ENCODE measurements at regions not wholly inside any gene's neighbourhood (a gene's known extent, or its start where the extent isn't known, plus 50 kb on each side); places are given as distances from the start of the nearest gene placed in this dataset.

DNA sequence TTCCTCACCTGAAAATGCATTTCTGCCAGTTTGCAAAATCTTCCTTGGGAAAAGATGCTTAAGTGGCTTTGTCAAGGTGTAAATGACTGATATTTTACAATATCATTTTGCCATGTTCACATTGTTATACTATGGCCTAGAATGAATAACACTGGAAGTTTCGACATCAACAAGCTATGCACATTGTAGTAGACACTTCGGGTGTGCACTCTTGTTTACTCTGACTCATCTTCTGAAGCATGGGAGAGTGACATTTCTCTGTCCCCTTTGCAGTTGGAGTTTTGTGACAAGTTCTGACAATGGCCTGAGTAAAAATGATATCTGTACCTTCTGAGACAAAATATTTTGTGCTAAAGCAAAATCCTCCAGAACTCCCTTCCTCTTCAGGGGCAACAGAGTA lies 567.0 kb upstream of the RGMA start:
- Histone ChIP-seq H3K4me3 (ENCODE audit: low read depth, low read length) (no peak overlapping the region), H3K27ac (no peak overlapping the region), H3K36me3 (no peaks in the 10 kb centered on the region), H3K9me3 (ENCODE audit: severe bottlenecking) (no peaks in the 10 kb centered on the region), H3K27me3 (ENCODE audit: insufficient read depth, low read depth, severe bottlenecking) (peaks cover 58% of the 10 kb centered on the region)
- TF ChIP-seq, protein P1, sequence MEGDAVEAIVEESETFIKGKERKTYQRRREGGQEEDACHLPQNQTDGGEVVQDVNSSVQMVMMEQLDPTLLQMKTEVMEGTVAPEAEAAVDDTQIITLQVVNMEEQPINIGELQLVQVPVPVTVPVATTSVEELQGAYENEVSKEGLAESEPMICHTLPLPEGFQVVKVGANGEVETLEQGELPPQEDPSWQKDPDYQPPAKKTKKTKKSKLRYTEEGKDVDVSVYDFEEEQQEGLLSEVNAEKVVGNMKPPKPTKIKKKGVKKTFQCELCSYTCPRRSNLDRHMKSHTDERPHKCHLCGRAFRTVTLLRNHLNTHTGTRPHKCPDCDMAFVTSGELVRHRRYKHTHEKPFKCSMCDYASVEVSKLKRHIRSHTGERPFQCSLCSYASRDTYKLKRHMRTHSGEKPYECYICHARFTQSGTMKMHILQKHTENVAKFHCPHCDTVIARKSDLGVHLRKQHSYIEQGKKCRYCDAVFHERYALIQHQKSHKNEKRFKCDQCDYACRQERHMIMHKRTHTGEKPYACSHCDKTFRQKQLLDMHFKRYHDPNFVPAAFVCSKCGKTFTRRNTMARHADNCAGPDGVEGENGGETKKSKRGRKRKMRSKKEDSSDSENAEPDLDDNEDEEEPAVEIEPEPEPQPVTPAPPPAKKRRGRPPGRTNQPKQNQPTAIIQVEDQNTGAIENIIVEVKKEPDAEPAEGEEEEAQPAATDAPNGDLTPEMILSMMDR (IDR thresholded peaks at IDR 0.05; ENCODE audit: low read depth, low read length): no peak
- no peak for DNase-seq

DNA sequence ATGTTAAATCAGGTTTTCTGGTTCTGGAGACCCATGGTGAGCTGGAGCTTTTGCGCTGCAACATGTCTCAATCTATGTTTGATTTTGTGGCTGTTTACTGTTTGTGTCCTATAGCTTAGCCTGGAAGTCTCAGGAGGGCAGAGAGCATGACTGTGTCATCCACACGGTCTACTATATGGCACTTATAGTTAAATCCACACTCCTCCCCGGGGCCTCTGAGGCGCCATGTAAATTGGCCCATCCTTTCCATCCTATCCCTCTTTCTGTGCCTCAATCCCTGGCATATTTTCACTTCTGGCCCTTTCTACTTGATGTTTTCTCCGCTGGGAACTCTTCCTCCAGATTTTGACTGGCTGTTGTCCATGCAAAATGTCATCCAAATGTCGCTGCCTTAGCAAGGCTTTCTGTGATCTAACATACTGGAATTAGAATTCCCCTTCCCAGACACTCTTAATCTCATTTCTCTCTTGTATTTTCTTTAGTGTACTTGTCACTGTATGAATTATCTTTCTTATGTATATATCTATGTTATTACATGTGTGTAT lies 560.8 kb upstream of the RGMA start:
- no peaks in the 10 kb centered on the region for H3K36me3 ChIP-seq
- H3K9me3 ChIP-seq (ENCODE audit: severe bottlenecking): no peaks in the 10 kb centered on the region
- no peak for DNase-seq
- no peak overlapping the region for H3K27ac ChIP-seq
- peaks cover 70% of the 10 kb centered on the region for H3K27me3 ChIP-seq (ENCODE audit: insufficient read depth, low read depth, severe bottlenecking)
- no peak overlapping the region for H3K4me3 ChIP-seq (ENCODE audit: low read depth, low read length)
- TF ChIP-seq, protein P1 (IDR thresholded peaks at IDR 0.05; ENCODE audit: low read depth, low read length): no peak

DNA sequence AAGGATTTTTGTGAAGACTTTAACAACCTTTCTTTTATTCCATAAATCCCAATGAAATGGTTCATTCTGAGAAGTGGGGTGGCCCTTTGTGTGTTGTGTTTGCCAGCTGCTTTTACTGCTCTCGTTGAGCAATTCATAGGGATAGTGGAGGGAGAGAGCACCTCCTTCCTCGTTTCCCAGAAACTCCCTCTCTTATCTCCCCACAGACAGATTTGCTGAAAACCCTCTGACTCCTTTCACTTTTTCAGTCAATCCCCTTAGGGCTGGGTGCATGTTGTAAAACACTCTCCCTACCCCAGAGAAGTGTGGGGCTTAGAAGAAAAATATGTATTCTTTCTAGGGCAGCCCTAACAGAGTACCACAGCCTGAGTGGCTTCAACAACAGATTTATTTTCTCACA lies 557.2 kb upstream of the RGMA start:
- H3K4me3 ChIP-seq (ENCODE audit: low read depth, low read length): no peak overlapping the region
- H3K27ac ChIP-seq: no peak overlapping the region
- no peak for DNase-seq
- H3K9me3 ChIP-seq (ENCODE audit: severe bottlenecking): no peaks in the 10 kb centered on the region
- TF ChIP-seq, protein P1 (IDR thresholded peaks at IDR 0.05; ENCODE audit: low read depth, low read length): no peak
- H3K27me3 ChIP-seq (ENCODE audit: insufficient read depth, low read depth, severe bottlenecking): peaks cover 88% of the 10 kb centered on the region
- no peaks in the 10 kb centered on the region for H3K36me3 ChIP-seq

DNA sequence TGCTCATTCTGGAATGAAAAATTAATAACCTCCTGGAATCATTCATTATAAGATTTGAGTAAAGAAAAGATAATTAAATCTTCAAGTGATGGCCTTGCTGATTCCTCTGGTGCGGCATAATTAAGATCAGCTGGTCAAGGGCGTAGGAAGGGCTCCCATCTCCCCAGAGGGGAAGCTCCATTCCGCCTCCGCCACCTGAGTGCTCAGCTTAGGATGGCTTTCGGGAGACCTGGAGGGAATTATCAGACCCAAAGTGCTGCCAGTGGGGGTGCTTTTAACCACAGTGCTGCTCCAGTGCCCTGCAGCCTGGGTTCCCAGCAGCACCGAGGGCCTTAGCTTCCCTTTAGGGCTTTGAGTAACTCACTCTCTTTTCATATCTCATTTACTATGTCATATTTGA lies 556.6 kb upstream of the RGMA start:
- TF ChIP-seq, protein P1 (IDR thresholded peaks at IDR 0.05; ENCODE audit: low read depth, low read length): no peak
- no peaks in the 10 kb centered on the region for H3K36me3 ChIP-seq
- H3K9me3 ChIP-seq (ENCODE audit: severe bottlenecking): no peaks in the 10 kb centered on the region
- H3K4me3 ChIP-seq (ENCODE audit: low read depth, low read length): no peak overlapping the region
- no peak for DNase-seq
- no peak overlapping the region for H3K27ac ChIP-seq
- H3K27me3 ChIP-seq (ENCODE audit: insufficient read depth, low read depth, severe bottlenecking): peaks cover 85% of the 10 kb centered on the region

DNA sequence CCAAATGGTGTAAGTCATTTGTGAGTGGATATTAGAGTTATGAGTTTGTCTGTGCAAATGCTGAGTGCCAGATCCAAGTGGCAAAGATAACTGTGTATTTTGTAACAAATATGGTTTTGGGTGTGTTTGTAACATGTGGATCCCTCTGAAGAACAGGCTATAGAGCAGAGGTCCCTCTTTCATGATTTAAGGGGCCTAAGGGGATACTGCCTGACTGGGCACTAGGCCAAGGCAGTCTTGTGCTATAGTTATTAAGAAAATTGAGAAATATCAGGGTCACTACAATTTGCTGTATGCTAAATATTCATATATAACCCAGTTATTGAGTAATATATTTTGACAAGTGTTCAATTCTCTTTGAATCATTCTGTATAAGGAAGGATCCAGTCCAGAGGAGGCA lies 555.6 kb upstream of the RGMA start:
- DNase-seq: no peak
- no peaks in the 10 kb centered on the region for H3K36me3 ChIP-seq
- H3K9me3 ChIP-seq (ENCODE audit: severe bottlenecking): no peaks in the 10 kb centered on the region
- no peak overlapping the region for H3K27ac ChIP-seq
- H3K27me3 ChIP-seq (ENCODE audit: insufficient read depth, low read depth, severe bottlenecking): peaks cover 86% of the 10 kb centered on the region
- TF ChIP-seq, protein P1 (IDR thresholded peaks at IDR 0.05; ENCODE audit: low read depth, low read length): no peak
- no peak overlapping the region for H3K4me3 ChIP-seq (ENCODE audit: low read depth, low read length)

DNA sequence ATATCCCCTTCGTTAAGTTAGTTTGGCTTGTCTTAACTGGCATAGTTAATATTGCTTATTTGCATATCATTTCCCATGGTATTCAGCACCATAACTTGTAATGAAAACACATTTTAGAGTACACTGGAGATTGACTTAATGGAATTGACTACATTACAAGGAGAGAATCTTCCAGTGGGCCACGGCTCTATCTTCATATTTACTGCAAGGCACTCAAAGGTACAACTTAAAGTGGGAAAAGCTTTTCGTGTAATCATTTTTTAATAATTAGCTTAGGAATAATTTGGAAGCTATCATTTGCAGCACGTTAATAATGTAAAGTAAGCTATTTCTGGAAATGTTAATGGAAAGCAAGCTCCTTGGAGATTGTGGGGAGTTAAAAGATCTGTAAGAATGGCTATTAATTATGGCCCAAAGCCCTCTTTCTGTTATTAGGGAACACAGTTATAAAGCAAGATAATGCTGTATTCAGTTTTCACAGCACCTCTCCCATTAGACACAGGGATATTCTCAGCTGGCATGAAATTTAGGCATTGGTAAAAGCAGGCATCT lies 551.5 kb upstream of the RGMA start:
- H3K36me3 ChIP-seq: no peaks in the 10 kb centered on the region
- no peaks in the 10 kb centered on the region for H3K9me3 ChIP-seq (ENCODE audit: severe bottlenecking)
- TF ChIP-seq, protein P1 (IDR thresholded peaks at IDR 0.05; ENCODE audit: low read depth, low read length): no peak
- no peak overlapping the region for H3K4me3 ChIP-seq (ENCODE audit: low read depth, low read length)
- no peak for DNase-seq
- H3K27me3 ChIP-seq (ENCODE audit: insufficient read depth, low read depth, severe bottlenecking): peaks cover 89% of the 10 kb centered on the region
- no peak overlapping the region for H3K27ac ChIP-seq
